ENCODE measurements at regions not wholly inside any gene's neighbourhood (a gene's known extent, or its start where the extent isn't known, plus 50 kb on each side); places are given as distances from the start of the nearest gene placed in this dataset.

DNA sequence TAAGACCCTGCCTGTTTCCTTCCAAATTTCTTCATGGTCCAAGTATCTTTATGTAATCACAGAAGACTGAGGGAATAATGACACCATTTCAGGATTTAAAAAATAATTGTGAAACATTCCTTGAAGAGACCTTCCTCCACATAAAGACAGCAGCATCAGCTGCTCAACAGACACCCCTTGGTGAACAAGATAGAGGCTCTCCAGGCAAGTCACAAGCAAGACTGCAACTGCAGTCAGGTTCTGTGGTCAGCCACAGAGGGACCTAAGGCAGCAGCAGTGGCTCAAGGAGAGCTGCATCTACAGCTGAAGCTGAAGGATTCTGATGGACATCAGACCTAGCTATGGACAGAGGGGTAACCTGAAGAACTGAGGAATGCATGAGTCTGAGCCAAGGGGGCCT lies 97.2 kb upstream of the C3orf80 start:
- DNase-seq (ENCODE audit: low spot score), result no peak
- Histone ChIP-seq H3K36me3 (ENCODE audit: control insufficient read depth in 4 of 4, insufficient read depth in 3 of 4, low read depth in 1 of 4, low read length in 3 of 4) (no peaks in the 10 kb centered on the region), H3K9me3 (ENCODE audit: control insufficient read depth in 4 of 4, low read length in 3 of 4) (no peaks in the 10 kb centered on the region), H3K27me3 (ENCODE audit: control insufficient read depth in 4 of 4, insufficient read depth in 4 of 4, low read length in 3 of 4) (peaks cover 0 to 4% (median 0%) of the 10 kb centered on the region in 4 donors), H3K4me1 (ENCODE audit: control insufficient read depth in 4 of 4, insufficient read depth in 4 of 4, low read length in 3 of 4) (no peaks in the 10 kb centered on the region), H3K4me3 (ENCODE audit: low read depth in 1 of 3, low read length in 3 of 3) (no peak overlapping the region), H3K9ac (ENCODE audit: low read depth in 1 of 2, low read length in 2 of 2) (no peak overlapping the region), H3K27ac (ENCODE audit: low read depth in 1 of 2, low read length in 2 of 2) (no peak overlapping the region)
- TF ChIP-seq SP1 (IDR thresholded peaks at IDR 0.05) (no peak), RXRA (IDR thresholded peaks at IDR 0.05) (no peak), NR2F2 (IDR thresholded peaks at IDR 0.05) (no peak), HNF4A (conservative IDR thresholded peaks at IDR 0.05) (no peak), YY1 (IDR thresholded peaks at IDR 0.05) (no peak), EGR1 (IDR thresholded peaks at IDR 0.05; ENCODE audit: low read depth in 2 of 2) (no peak), FOXA1 (IDR thresholded peaks at IDR 0.05) (no peak), TAF1 (conservative IDR thresholded peaks at IDR 0.05) (no peak), JUND (IDR thresholded peaks at IDR 0.05) (no peak), GABPA (IDR thresholded peaks at IDR 0.05 in 1 of 2, conservative IDR thresholded peaks at IDR 0.05 in 1 of 2) (no peak)
- TF ChIP-seq, protein P1, sequence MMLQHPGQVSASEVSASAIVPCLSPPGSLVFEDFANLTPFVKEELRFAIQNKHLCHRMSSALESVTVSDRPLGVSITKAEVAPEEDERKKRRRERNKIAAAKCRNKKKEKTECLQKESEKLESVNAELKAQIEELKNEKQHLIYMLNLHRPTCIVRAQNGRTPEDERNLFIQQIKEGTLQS (IDR thresholded peaks at IDR 0.05), result no peak
- TF ChIP-seq, protein P2, sequence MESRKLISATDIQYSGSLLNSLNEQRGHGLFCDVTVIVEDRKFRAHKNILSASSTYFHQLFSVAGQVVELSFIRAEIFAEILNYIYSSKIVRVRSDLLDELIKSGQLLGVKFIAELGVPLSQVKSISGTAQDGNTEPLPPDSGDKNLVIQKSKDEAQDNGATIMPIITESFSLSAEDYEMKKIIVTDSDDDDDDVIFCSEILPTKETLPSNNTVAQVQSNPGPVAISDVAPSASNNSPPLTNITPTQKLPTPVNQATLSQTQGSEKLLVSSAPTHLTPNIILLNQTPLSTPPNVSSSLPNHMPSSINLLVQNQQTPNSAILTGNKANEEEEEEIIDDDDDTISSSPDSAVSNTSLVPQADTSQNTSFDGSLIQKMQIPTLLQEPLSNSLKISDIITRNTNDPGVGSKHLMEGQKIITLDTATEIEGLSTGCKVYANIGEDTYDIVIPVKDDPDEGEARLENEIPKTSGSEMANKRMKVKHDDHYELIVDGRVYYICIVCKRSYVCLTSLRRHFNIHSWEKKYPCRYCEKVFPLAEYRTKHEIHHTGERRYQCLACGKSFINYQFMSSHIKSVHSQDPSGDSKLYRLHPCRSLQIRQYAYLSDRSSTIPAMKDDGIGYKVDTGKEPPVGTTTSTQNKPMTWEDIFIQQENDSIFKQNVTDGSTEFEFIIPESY (IDR thresholded peaks at IDR 0.05), result no peak
- TF ChIP-seq, protein P3, sequence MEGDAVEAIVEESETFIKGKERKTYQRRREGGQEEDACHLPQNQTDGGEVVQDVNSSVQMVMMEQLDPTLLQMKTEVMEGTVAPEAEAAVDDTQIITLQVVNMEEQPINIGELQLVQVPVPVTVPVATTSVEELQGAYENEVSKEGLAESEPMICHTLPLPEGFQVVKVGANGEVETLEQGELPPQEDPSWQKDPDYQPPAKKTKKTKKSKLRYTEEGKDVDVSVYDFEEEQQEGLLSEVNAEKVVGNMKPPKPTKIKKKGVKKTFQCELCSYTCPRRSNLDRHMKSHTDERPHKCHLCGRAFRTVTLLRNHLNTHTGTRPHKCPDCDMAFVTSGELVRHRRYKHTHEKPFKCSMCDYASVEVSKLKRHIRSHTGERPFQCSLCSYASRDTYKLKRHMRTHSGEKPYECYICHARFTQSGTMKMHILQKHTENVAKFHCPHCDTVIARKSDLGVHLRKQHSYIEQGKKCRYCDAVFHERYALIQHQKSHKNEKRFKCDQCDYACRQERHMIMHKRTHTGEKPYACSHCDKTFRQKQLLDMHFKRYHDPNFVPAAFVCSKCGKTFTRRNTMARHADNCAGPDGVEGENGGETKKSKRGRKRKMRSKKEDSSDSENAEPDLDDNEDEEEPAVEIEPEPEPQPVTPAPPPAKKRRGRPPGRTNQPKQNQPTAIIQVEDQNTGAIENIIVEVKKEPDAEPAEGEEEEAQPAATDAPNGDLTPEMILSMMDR (IDR thresholded peaks at IDR 0.05; ENCODE audit: low read depth, low read length, missing input control), result no peak
- TF ChIP-seq, protein P4, sequence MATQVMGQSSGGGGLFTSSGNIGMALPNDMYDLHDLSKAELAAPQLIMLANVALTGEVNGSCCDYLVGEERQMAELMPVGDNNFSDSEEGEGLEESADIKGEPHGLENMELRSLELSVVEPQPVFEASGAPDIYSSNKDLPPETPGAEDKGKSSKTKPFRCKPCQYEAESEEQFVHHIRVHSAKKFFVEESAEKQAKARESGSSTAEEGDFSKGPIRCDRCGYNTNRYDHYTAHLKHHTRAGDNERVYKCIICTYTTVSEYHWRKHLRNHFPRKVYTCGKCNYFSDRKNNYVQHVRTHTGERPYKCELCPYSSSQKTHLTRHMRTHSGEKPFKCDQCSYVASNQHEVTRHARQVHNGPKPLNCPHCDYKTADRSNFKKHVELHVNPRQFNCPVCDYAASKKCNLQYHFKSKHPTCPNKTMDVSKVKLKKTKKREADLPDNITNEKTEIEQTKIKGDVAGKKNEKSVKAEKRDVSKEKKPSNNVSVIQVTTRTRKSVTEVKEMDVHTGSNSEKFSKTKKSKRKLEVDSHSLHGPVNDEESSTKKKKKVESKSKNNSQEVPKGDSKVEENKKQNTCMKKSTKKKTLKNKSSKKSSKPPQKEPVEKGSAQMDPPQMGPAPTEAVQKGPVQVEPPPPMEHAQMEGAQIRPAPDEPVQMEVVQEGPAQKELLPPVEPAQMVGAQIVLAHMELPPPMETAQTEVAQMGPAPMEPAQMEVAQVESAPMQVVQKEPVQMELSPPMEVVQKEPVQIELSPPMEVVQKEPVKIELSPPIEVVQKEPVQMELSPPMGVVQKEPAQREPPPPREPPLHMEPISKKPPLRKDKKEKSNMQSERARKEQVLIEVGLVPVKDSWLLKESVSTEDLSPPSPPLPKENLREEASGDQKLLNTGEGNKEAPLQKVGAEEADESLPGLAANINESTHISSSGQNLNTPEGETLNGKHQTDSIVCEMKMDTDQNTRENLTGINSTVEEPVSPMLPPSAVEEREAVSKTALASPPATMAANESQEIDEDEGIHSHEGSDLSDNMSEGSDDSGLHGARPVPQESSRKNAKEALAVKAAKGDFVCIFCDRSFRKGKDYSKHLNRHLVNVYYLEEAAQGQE (IDR thresholded peaks at IDR 0.05), result no peak

DNA sequence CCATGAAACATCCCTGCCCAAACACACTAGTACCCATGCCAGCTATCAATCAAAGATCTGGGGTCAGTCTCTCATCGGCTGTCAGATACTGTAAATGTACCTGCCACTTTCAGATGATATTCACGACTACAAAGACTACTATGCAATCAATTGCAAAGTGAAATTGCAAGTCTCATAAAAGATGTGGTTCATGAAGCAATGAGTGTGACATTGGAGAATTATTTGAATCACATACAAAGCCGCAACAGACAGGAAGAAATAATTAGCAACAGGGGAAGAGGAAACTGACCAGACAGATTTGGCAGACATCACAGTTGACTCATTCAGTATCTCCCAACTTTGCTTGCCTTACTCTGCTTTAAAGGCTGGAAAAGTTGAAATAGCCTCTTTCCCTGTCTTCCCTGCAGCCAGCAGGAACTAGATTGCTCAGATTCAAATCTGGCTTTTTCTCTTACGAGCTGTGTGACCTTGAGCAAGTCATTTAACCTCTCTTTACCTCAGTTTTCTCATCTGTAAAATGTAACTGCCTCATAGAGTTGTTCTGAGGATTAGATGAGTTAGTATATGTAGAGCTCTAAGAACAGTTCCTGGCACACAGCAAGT lies 95.7 kb upstream of the C3orf80 start:
- Histone ChIP-seq H3K27ac (ENCODE audit: low read depth in 1 of 2, low read length in 2 of 2) (no peak overlapping the region), H3K36me3 (ENCODE audit: control insufficient read depth in 4 of 4, insufficient read depth in 3 of 4, low read depth in 1 of 4, low read length in 3 of 4) (no peaks in the 10 kb centered on the region), H3K4me3 (ENCODE audit: low read depth in 1 of 3, low read length in 3 of 3) (no peak overlapping the region), H3K4me1 (ENCODE audit: control insufficient read depth in 4 of 4, insufficient read depth in 4 of 4, low read length in 3 of 4) (no peaks in the 10 kb centered on the region), H3K9ac (ENCODE audit: low read depth in 1 of 2, low read length in 2 of 2) (no peak overlapping the region), H3K27me3 (ENCODE audit: control insufficient read depth in 4 of 4, insufficient read depth in 4 of 4, low read length in 3 of 4) (peaks cover 0 to 4% (median 0%) of the 10 kb centered on the region in 4 donors), H3K9me3 (ENCODE audit: control insufficient read depth in 4 of 4, low read length in 3 of 4) (no peaks in the 10 kb centered on the region)
- DNase-seq (ENCODE audit: low spot score), result no peak
- 56% methylated on average over 4 of the region's 4 CpGs for WGBS
- TF ChIP-seq NR2F2 (IDR thresholded peaks at IDR 0.05) (no peak), HNF4G (IDR thresholded peaks at IDR 0.05) (no peak), SP1 (IDR thresholded peaks at IDR 0.05) (no peak), TAF1 (conservative IDR thresholded peaks at IDR 0.05) (no peak), JUND (IDR thresholded peaks at IDR 0.05) (no peak), YY1 (IDR thresholded peaks at IDR 0.05) (no peak), GABPA (IDR thresholded peaks at IDR 0.05 in 1 of 2, conservative IDR thresholded peaks at IDR 0.05 in 1 of 2) (no peak), EGR1 (IDR thresholded peaks at IDR 0.05; ENCODE audit: low read depth in 2 of 2) (no peak), FOXA1 (IDR thresholded peaks at IDR 0.05) (no peak), RXRA (IDR thresholded peaks at IDR 0.05) (no peak), FOXA2 (IDR thresholded peaks at IDR 0.05) (no peak)
- TF ChIP-seq, protein P4 (IDR thresholded peaks at IDR 0.05), result no peak
- TF ChIP-seq, protein P2 (IDR thresholded peaks at IDR 0.05), result no peak
- TF ChIP-seq, protein P5, sequence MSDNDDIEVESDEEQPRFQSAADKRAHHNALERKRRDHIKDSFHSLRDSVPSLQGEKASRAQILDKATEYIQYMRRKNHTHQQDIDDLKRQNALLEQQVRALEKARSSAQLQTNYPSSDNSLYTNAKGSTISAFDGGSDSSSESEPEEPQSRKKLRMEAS (IDR thresholded peaks at IDR 0.05), result no peak

Measured in liver (tissue), 8 donors.